HCT116 (cell line): ENCODE measurements at regions not wholly inside any gene's neighbourhood (a gene's known extent, or its start where the extent isn't known, plus 50 kb on each side); places are given as distances from the start of the nearest gene placed in this dataset.

Experiments used
- ATAC-seq: fragments of 200-7000 bp; cut with Tn5 transposase; 2 replicates; pipeline ENCODE4 v1.9.1; 2020; ENCODE audit warnings: mild to moderate bottlenecking, moderate library complexity
- BruUV-seq: library from RNA; stranded (reverse); fragments of 400-500 nt; replicated peaks from 2 replicates; lab custom pipeline; 2021; lab: Mats Ljungman, UMichigan
- CTCF ChIA-PET: fragments of 300-600 bp; sonication (Branson Sonifier 250); formaldehyde crosslinking; loops from one replicate; lab custom pipeline; 2021; ENCODE audit warnings: antibody characterized with exemption; lab: Charles Lee
- POLR2A ChIA-PET: fragments of 300-600, 350-600 bp; sonication (Branson Sonifier 250); formaldehyde crosslinking; loops from one replicate; lab custom pipeline; 2021; ENCODE audit warnings: antibody characterized with exemption; lab: Charles Lee
- RAD21 ChIA-PET, 2 experiments: fragments of 300-600 bp; sonication (Branson Sonifier 250); formaldehyde crosslinking; loops; one replicate each; lab custom pipeline; 2023; ENCODE audit warnings: low total read pairs in 2 of 2; ENCODE audit not compliant: uncharacterized antibody in 2 of 2, unreplicated experiment in 2 of 2, low non-redundant PET in 1 of 2; lab: Charles Lee
- DNase-seq: peaks from one replicate; pipeline ENCODE4 v3.0.0-alpha.2; 2010; ENCODE audit warnings: low read depth, low spot score
- H2AFZ ChIP-seq: fragments of 200-600 bp; shearing (Covaris generic), sonication (generic); 2 replicates; pipeline ENCODE4 v1.6.1; 2017; ENCODE audit warnings: low read depth, mixed run types, mixed read lengths, antibody characterized with exemption, low read length; ENCODE audit not compliant: poor library complexity, severe bottlenecking
- H3K27ac ChIP-seq: 2 replicates; pipeline ENCODE4 v1.5.1; 2012; ENCODE audit warnings: low read depth, low read length
- H3K27me3 ChIP-seq: fragments of 200-600 bp; sonication (generic); 2 replicates; pipeline ENCODE4 v1.6.1; 2016; ENCODE audit warnings: mixed run types, low read length, mixed read lengths; ENCODE audit not compliant: insufficient read depth
- H3K36me3 ChIP-seq, 2 experiments: fragments of 200-500 bp in 1 of 2; fragments of 200-600 bp in 1 of 2; sonication (Bioruptor generic) in 1 of 2; sonication (generic) in 1 of 2; 2 replicates each; pipeline versions ENCODE4 v1.5.1 to v1.6.1; 2014 to 2016; ENCODE audit warnings: low read length in 2 of 2, inconsistent platforms in 1 of 2, mixed read lengths in 1 of 2, mixed run types in 1 of 2; ENCODE audit not compliant: insufficient read depth in 2 of 2, control insufficient read depth in 1 of 2
- H3K4me1 ChIP-seq, 2 experiments: fragments of 200-600 bp in 1 of 2; sonication (generic) in 1 of 2; 2 replicates each; pipeline versions ENCODE4 v1.5.1 to v1.6.1; 2012 to 2017; ENCODE audit warnings: low read length in 2 of 2, inconsistent platforms in 1 of 2, mild to moderate bottlenecking in 1 of 2, mixed read lengths in 1 of 2, mixed run types in 1 of 2, moderate library complexity in 1 of 2; ENCODE audit not compliant: insufficient read depth in 2 of 2, control insufficient read depth in 1 of 2
- H3K4me2 ChIP-seq: fragments of 200-600 bp; sonication (generic); 2 replicates; pipeline ENCODE4 v1.6.1; 2017; ENCODE audit warnings: mixed run types, low read length, mixed read lengths
- H3K4me3 ChIP-seq, 2 experiments: fragments of 200-600 bp in 1 of 2; sonication (generic) in 1 of 2; replicated peaks in 1 of 2; 2 replicates each; pipeline ENCODE4 v1.5.1; 2011 to 2016; ENCODE audit warnings: low read length in 2 of 2, control low read depth in 1 of 2, low read depth in 1 of 2, mild to moderate bottlenecking in 1 of 2, mixed read lengths in 1 of 2, mixed run types in 1 of 2
- H3K79me2 ChIP-seq: fragments of 200-600 bp; sonication (generic); 2 replicates; pipeline ENCODE4 v1.6.1; 2017; ENCODE audit warnings: mild to moderate bottlenecking, mixed run types, low read length, moderate library complexity, mixed read lengths; ENCODE audit not compliant: insufficient read depth
- H3K9ac ChIP-seq: fragments of 200-600 bp; sonication (generic); 2 replicates; pipeline ENCODE4 v1.6.1; 2016; ENCODE audit warnings: low read length, mixed read lengths
- H3K9me2 ChIP-seq: fragments of 200-600 bp; sonication (generic), shearing (Covaris generic); 2 replicates; pipeline ENCODE4 v1.6.1; 2017; ENCODE audit warnings: mixed run types, mild to moderate bottlenecking, moderate library complexity; ENCODE audit not compliant: insufficient read depth
- H3K9me3 ChIP-seq, 2 experiments: fragments of 200-500 bp in 1 of 2; fragments of 200-600 bp in 1 of 2; sonication (Bioruptor generic) in 1 of 2; sonication (generic) in 1 of 2; 2 replicates each; pipeline ENCODE4 v1.6.1; 2014 to 2017; ENCODE audit warnings: low read length in 2 of 2, mixed read lengths in 2 of 2, inconsistent platforms in 1 of 2, low read depth in 1 of 2, mild to moderate bottlenecking in 1 of 2, mixed run types in 1 of 2, moderate library complexity in 1 of 2; ENCODE audit not compliant: control insufficient read depth in 1 of 2, insufficient read depth in 1 of 2
- H4K20me1 ChIP-seq: fragments of 200-600 bp; sonication (generic), shearing (Covaris generic); 2 replicates; pipeline ENCODE4 v1.6.1; 2017; ENCODE audit warnings: mixed run types, mild to moderate bottlenecking, moderate library complexity; ENCODE audit not compliant: insufficient read depth
- CBX3 ChIP-seq: IDR thresholded peaks from 2 replicates; pipeline ENCODE4 v1.6.1; 2012; ENCODE audit warnings: low read depth
- EZH2 ChIP-seq: fragments of 200-600 bp; sonication (generic); IDR thresholded peaks from 2 replicates; pipeline ENCODE4 v1.6.1; 2017; ENCODE audit warnings: antibody characterized with exemption, mixed run types
- EZH2phosphoT487 ChIP-seq: fragments of 200-600 bp; IDR thresholded peaks from 2 replicates; pipeline ENCODE4 v1.6.1; 2018; ENCODE audit warnings: antibody characterized with exemption, borderline replicate concordance
- FOSL1 ChIP-seq: IDR thresholded peaks from 2 replicates; pipeline ENCODE4 v1.6.1; 2012; ENCODE audit warnings: low read depth
- JUND ChIP-seq: IDR thresholded peaks from 2 replicates; pipeline ENCODE4 v1.6.1; 2012
- POLR2A ChIP-seq: IDR thresholded peaks from 2 replicates; pipeline ENCODE4 v1.7.0; 2011; ENCODE audit warnings: borderline replicate concordance; ENCODE audit not compliant: insufficient read depth, insufficient read length; ENCODE audit errors: extremely low read depth
- POLR2AphosphoS5 ChIP-seq: IDR thresholded peaks from 2 replicates; pipeline ENCODE4 v1.6.1; 2011; ENCODE audit warnings: mild to moderate bottlenecking, low read depth, low read length, moderate library complexity
- RAD21 ChIP-seq: IDR thresholded peaks from 2 replicates; pipeline ENCODE4 v1.6.1; 2012; ENCODE audit warnings: low read depth, mild to moderate bottlenecking
- SIN3A ChIP-seq: IDR thresholded peaks from 2 replicates; pipeline ENCODE4 v1.6.1; 2012; ENCODE audit warnings: low read depth
- SP1 ChIP-seq: IDR thresholded peaks from 2 replicates; pipeline ENCODE4 v1.6.1; 2012; ENCODE audit warnings: low read depth
- SRF ChIP-seq: IDR thresholded peaks from 2 replicates; pipeline ENCODE4 v1.6.1; 2012; ENCODE audit warnings: low read depth
- TCF7L2 ChIP-seq: IDR thresholded peaks from 2 replicates; pipeline ENCODE4 v1.7.0; 2011; ENCODE audit warnings: borderline replicate concordance, inconsistent platforms; ENCODE audit not compliant: insufficient read depth, insufficient read length; ENCODE audit errors: extremely low read depth
- YY1 ChIP-seq: IDR thresholded peaks from 2 replicates; pipeline ENCODE4 v1.6.1; 2011; ENCODE audit warnings: low read length, low read depth, moderate library complexity, mild to moderate bottlenecking; ENCODE audit not compliant: insufficient replicate concordance; ENCODE audit errors: extremely low read depth
- ZFX ChIP-seq: fragments of 450-650 bp; IDR thresholded peaks from 2 replicates; pipeline ENCODE4 v1.6.1; 2017
- ZNF274 ChIP-seq: fragments of 200-500 bp; sonication (Bioruptor generic); IDR thresholded peaks from 2 replicates; pipeline ENCODE4 v1.6.1; 2014; ENCODE audit warnings: mild to moderate bottlenecking, low read depth, low read length, inconsistent platforms
- intact Hi-C: fragments of 100-400 bp; cut with micrococcal nuclease; formaldehyde crosslinking; loops from 2 replicates; pipeline ENCODE4 v1.10.0; 2022
- TF ChIP-seq, protein P1 (sequence below): IDR thresholded peaks from 2 replicates; pipeline ENCODE4 v1.6.1; 2012
- TF ChIP-seq, protein P2 (sequence below): IDR thresholded peaks from 2 replicates; pipeline ENCODE4 v1.6.1; 2012
- TF ChIP-seq, protein P3 (sequence below): IDR thresholded peaks from 2 replicates; pipeline ENCODE4 v1.6.1; 2012; ENCODE audit warnings: low read depth

DNA sequence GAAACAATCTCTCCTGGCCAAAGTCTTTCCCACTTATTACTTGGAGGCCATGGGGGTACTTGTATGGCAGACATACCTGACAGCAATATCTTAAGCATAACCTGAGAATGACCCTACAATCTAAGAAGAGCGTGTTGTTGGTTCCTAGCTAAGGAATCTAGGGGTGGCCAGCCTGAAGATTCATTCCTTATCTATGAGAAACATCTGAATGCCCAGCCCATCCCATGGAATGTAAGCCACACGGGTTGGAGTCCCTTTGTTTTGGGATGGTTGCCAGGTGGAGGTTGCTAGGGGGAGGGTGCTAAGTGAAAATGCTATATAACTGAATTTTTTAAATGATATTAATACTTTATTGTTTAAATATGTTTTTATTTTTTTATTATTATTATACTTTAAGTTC is 725.0 kb downstream of the ETS1 start:
- H3K9ac ChIP-seq: no peak overlapping the region
- BruUV-seq: no TSS peak
- TF ChIP-seq, protein P1, sequence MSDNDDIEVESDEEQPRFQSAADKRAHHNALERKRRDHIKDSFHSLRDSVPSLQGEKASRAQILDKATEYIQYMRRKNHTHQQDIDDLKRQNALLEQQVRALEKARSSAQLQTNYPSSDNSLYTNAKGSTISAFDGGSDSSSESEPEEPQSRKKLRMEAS: no peak
- TF ChIP-seq SP1 (no peak), FOSL1 (no peak), POLR2A (no peak), EZH2phosphoT487 (no peak), CBX3 (no peak), SIN3A (no peak), YY1 (no peak), TCF7L2 (no peak), ZNF274 (no peak)
- TF ChIP-seq, protein P2, sequence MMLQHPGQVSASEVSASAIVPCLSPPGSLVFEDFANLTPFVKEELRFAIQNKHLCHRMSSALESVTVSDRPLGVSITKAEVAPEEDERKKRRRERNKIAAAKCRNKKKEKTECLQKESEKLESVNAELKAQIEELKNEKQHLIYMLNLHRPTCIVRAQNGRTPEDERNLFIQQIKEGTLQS: no peak
- ATAC-seq: no peak
- DNase-seq: no peak
- POLR2A ChIA-PET: no interaction called here
- peaks cover 0 to 4% of the 10 kb centered on the region in 2 experiments; a peak in 2 of 4 replicates for H3K9me3 ChIP-seq
- no peaks in the 10 kb centered on the region for H3K4me1 ChIP-seq
- intact Hi-C loops: no loop called here
- no peak overlapping the region for H3K4me3 ChIP-seq
- no peaks in the 10 kb centered on the region for H4K20me1 ChIP-seq
- H2AFZ ChIP-seq: no peak overlapping the region
- RAD21 ChIA-PET: no interaction called here
- no peak overlapping the region for H3K27ac ChIP-seq
- no peaks in the 10 kb centered on the region for H3K9me2 ChIP-seq
- no peaks in the 10 kb centered on the region for H3K36me3 ChIP-seq
- no peaks in the 10 kb centered on the region for H3K79me2 ChIP-seq
- no peaks in the 10 kb centered on the region for H3K27me3 ChIP-seq
- no peak overlapping the region for H3K4me2 ChIP-seq
- CTCF ChIA-PET: no interaction called here

DNA sequence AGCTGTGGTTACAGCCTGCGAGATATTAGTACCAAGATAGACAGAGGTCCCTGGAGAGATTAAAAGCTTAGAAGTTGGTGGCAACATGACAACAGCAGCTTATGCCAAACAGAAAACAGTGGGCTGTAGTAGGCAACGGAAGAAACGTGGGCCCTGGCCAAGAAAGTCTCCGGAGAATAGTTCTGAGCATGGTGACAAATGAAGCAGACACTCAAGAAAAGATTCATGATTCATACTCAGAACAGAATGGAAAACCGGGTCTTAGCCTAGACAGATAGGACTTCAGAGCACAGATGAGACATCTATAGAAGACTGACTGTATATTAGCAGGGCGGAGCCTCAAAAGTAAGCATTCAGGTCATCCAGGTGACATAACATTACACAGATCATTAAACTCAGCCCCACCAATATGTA is 727.4 kb downstream of the ETS1 start:
- Histone ChIP-seq H3K4me2 (no peak overlapping the region), H3K27me3 (no peaks in the 10 kb centered on the region), H3K79me2 (no peaks in the 10 kb centered on the region), H3K9me2 (no peaks in the 10 kb centered on the region), H3K9me3 (no peaks in the 10 kb centered on the region; a peak in 1 of 4 replicates), H3K36me3 (no peaks in the 10 kb centered on the region), H2AFZ (no peak overlapping the region), H3K4me3 (no peak overlapping the region), H3K4me1 (no peaks in the 10 kb centered on the region), H3K9ac (no peak overlapping the region), H3K27ac (no peak overlapping the region), H4K20me1 (no peaks in the 10 kb centered on the region)
- DNase-seq (no peak), ATAC-seq (no peak)
- ChIA-PET POLR2A (no interaction called here), RAD21 (no interaction called here), CTCF (no interaction called here)
- intact Hi-C loops: no loop called here
- no TSS peak for BruUV-seq
- TF ChIP-seq EZH2: no peak
- TF ChIP-seq FOSL1: no peak
- no peak for TF ChIP-seq JUND
- no peak for TF ChIP-seq ZFX
- no peak for TF ChIP-seq POLR2AphosphoS5
- TF ChIP-seq, protein P3, sequence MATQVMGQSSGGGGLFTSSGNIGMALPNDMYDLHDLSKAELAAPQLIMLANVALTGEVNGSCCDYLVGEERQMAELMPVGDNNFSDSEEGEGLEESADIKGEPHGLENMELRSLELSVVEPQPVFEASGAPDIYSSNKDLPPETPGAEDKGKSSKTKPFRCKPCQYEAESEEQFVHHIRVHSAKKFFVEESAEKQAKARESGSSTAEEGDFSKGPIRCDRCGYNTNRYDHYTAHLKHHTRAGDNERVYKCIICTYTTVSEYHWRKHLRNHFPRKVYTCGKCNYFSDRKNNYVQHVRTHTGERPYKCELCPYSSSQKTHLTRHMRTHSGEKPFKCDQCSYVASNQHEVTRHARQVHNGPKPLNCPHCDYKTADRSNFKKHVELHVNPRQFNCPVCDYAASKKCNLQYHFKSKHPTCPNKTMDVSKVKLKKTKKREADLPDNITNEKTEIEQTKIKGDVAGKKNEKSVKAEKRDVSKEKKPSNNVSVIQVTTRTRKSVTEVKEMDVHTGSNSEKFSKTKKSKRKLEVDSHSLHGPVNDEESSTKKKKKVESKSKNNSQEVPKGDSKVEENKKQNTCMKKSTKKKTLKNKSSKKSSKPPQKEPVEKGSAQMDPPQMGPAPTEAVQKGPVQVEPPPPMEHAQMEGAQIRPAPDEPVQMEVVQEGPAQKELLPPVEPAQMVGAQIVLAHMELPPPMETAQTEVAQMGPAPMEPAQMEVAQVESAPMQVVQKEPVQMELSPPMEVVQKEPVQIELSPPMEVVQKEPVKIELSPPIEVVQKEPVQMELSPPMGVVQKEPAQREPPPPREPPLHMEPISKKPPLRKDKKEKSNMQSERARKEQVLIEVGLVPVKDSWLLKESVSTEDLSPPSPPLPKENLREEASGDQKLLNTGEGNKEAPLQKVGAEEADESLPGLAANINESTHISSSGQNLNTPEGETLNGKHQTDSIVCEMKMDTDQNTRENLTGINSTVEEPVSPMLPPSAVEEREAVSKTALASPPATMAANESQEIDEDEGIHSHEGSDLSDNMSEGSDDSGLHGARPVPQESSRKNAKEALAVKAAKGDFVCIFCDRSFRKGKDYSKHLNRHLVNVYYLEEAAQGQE: no peak
- no peak for TF ChIP-seq SP1
- no peak for TF ChIP-seq POLR2A
- TF ChIP-seq RAD21: no peak
- TF ChIP-seq SRF: no peak
- no peak for TF ChIP-seq TCF7L2
